WTC11 (cell line): ENCODE measurements at regions not wholly inside any gene's neighbourhood (a gene's known extent, or its start where the extent isn't known, plus 50 kb on each side); places are given as distances from the start of the nearest gene placed in this dataset.
"Not testable (repeated sequence)": the region's sequence is repeated elsewhere in the genome, so short reads cannot be mapped to it uniquely, and the experiment has no call there.

Experiments used
- ATAC-seq: fragments of 200-7000 bp; cut with Tn5 transposase; 2 replicates; pipeline ENCODE4 v1.10.0; 2021; ENCODE audit warnings: mild to moderate bottlenecking, moderate library complexity
- CTCF ChIA-PET: fragments of 300-600 bp; sonication (Branson Sonifier 250); formaldehyde crosslinking; loops from one replicate; lab custom pipeline; 2021; ENCODE audit warnings: antibody characterized with exemption; lab: Charles Lee
- POLR2A ChIA-PET: fragments of 350-600 bp; sonication (Branson Sonifier 250); formaldehyde crosslinking; loops from one replicate; lab custom pipeline; 2021; ENCODE audit warnings: antibody characterized with exemption; lab: Charles Lee
- DNase-seq: peaks from one replicate; pipeline ENCODE4 v3.0.0; 2021; ENCODE audit warnings: low spot score
- H3K27ac Mint-ChIP-seq: 2 replicates; pipeline ENCODE4 v1.8.0; 2021; ENCODE audit warnings: mixed read lengths
- H3K27me3 Mint-ChIP-seq: 2 replicates; pipeline ENCODE4 v1.8.0; 2021; ENCODE audit warnings: low read depth, mild to moderate bottlenecking, moderate library complexity, mixed read lengths
- H3K36me3 Mint-ChIP-seq: 2 replicates; pipeline ENCODE4 v1.8.0; 2021; ENCODE audit warnings: mixed read lengths
- H3K4me1 Mint-ChIP-seq: 2 replicates; pipeline ENCODE4 v1.8.0; 2022; ENCODE audit warnings: mixed read lengths
- H3K4me3 Mint-ChIP-seq: 2 replicates; pipeline ENCODE4 v1.8.0; 2021; ENCODE audit warnings: mild to moderate bottlenecking, moderate library complexity, mixed read lengths
- H3K9me3 Mint-ChIP-seq: 2 replicates; pipeline ENCODE4 v1.8.0; 2021; ENCODE audit warnings: mixed read lengths
- ATF1 ChIP-seq: sonication (generic); formaldehyde crosslinking; IDR thresholded peaks from 2 replicates; pipeline ENCODE4 v1.8.1; 2023; ENCODE audit warnings: mild to moderate bottlenecking, moderate library complexity, missing genetic modification reagents
- FOXP1 ChIP-seq: sonication (generic); formaldehyde crosslinking; IDR thresholded peaks from 2 replicates; pipeline ENCODE4 v1.8.0; 2022; ENCODE audit warnings: missing genetic modification reagents, mild to moderate bottlenecking, moderate library complexity, borderline replicate concordance
- HMGA2 ChIP-seq: fragments of 250-450 bp; sonication (Bioruptor Pico); IDR thresholded peaks from 2 replicates; pipeline ENCODE4 v1.4.0; 2021; ENCODE audit warnings: mild to moderate bottlenecking, moderate library complexity
- ZNF263 ChIP-seq: sonication (generic); formaldehyde crosslinking; IDR thresholded peaks from 2 replicates; pipeline ENCODE4 v1.8.1; 2022; ENCODE audit warnings: low read depth, mild to moderate bottlenecking, moderate library complexity, missing genetic modification reagents
- TF ChIP-seq, protein P1 (sequence below): fragments of 250-450 bp; sonication (Bioruptor Pico); IDR thresholded peaks from 2 replicates; pipeline ENCODE4 v2.1.2; 2022; ENCODE audit warnings: mild to moderate bottlenecking, moderate library complexity
- TF ChIP-seq, protein P2 (sequence below): sonication (generic); formaldehyde crosslinking; IDR thresholded peaks from 2 replicates; pipeline ENCODE4 v1.8.1; 2023; ENCODE audit warnings: mild to moderate bottlenecking, missing genetic modification reagents
- TF ChIP-seq, protein P3 (sequence below): sonication (generic); formaldehyde crosslinking; IDR thresholded peaks from 2 replicates; pipeline ENCODE4 v1.8.1; 2023; ENCODE audit warnings: mild to moderate bottlenecking, missing genetic modification reagents, borderline replicate concordance
- TF ChIP-seq, protein P4 (sequence below): sonication (generic); formaldehyde crosslinking; IDR thresholded peaks from 2 replicates; pipeline ENCODE4 v1.8.0; 2022; ENCODE audit warnings: mild to moderate bottlenecking, missing genetic modification reagents
- TF ChIP-seq, protein P5 (sequence below): sonication (generic); formaldehyde crosslinking; IDR thresholded peaks from 2 replicates; pipeline ENCODE4 v1.8.1; 2022; ENCODE audit warnings: low read depth, missing genetic modification reagents, borderline replicate concordance
- TF ChIP-seq, protein P6 (sequence below): fragments of 250-450 bp; sonication (Bioruptor Pico); IDR thresholded peaks from 2 replicates; pipeline ENCODE4 v1.9.0; 2021; ENCODE audit warnings: mild to moderate bottlenecking

DNA sequence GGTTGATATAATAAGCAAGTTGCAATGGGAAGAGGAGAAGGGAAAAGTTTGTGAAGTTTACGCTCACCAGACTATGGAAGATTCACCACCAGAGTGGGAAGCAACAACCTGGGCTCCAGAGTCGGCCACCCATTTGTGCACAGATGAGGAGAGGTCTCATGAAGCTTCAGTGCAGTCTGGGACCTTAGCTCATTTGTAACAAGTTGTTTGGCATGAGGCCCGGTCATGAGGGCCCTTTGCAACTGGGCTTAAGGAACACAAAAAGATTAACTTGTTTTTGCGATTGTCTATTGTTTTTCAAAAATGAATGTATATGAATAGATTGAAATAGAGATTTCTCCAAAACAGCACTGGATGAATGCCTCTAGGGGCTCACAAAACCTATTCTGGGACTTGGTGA, 94.2 kb downstream of the ZNF737 start (continued):
- TF ChIP-seq, protein P1, sequence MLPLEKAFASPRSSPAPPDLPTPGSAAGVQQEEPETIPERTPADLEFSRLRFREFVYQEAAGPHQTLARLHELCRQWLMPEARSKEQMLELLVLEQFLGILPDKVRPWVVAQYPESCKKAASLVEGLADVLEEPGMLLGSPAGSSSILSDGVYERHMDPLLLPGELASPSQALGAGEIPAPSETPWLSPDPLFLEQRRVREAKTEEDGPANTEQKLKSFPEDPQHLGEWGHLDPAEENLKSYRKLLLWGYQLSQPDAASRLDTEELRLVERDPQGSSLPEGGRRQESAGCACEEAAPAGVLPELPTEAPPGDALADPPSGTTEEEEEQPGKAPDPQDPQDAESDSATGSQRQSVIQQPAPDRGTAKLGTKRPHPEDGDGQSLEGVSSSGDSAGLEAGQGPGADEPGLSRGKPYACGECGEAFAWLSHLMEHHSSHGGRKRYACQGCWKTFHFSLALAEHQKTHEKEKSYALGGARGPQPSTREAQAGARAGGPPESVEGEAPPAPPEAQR (CRISPR knock-in tag) = no peak
- TF ChIP-seq, protein P2, sequence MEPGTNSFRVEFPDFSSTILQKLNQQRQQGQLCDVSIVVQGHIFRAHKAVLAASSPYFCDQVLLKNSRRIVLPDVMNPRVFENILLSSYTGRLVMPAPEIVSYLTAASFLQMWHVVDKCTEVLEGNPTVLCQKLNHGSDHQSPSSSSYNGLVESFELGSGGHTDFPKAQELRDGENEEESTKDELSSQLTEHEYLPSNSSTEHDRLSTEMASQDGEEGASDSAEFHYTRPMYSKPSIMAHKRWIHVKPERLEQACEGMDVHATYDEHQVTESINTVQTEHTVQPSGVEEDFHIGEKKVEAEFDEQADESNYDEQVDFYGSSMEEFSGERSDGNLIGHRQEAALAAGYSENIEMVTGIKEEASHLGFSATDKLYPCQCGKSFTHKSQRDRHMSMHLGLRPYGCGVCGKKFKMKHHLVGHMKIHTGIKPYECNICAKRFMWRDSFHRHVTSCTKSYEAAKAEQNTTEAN (CRISPR knock-in tag) = no peak
- TF ChIP-seq ZNF263 (no peak), HMGA2 (no peak), FOXP1 (CRISPR knock-in tag) (no peak)
- TF ChIP-seq, protein P3, sequence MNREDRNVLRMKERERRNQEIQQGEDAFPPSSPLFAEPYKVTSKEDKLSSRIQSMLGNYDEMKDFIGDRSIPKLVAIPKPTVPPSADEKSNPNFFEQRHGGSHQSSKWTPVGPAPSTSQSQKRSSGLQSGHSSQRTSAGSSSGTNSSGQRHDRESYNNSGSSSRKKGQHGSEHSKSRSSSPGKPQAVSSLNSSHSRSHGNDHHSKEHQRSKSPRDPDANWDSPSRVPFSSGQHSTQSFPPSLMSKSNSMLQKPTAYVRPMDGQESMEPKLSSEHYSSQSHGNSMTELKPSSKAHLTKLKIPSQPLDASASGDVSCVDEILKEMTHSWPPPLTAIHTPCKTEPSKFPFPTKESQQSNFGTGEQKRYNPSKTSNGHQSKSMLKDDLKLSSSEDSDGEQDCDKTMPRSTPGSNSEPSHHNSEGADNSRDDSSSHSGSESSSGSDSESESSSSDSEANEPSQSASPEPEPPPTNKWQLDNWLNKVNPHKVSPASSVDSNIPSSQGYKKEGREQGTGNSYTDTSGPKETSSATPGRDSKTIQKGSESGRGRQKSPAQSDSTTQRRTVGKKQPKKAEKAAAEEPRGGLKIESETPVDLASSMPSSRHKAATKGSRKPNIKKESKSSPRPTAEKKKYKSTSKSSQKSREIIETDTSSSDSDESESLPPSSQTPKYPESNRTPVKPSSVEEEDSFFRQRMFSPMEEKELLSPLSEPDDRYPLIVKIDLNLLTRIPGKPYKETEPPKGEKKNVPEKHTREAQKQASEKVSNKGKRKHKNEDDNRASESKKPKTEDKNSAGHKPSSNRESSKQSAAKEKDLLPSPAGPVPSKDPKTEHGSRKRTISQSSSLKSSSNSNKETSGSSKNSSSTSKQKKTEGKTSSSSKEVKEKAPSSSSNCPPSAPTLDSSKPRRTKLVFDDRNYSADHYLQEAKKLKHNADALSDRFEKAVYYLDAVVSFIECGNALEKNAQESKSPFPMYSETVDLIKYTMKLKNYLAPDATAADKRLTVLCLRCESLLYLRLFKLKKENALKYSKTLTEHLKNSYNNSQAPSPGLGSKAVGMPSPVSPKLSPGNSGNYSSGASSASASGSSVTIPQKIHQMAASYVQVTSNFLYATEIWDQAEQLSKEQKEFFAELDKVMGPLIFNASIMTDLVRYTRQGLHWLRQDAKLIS (CRISPR knock-in tag) = no peak

DNA sequence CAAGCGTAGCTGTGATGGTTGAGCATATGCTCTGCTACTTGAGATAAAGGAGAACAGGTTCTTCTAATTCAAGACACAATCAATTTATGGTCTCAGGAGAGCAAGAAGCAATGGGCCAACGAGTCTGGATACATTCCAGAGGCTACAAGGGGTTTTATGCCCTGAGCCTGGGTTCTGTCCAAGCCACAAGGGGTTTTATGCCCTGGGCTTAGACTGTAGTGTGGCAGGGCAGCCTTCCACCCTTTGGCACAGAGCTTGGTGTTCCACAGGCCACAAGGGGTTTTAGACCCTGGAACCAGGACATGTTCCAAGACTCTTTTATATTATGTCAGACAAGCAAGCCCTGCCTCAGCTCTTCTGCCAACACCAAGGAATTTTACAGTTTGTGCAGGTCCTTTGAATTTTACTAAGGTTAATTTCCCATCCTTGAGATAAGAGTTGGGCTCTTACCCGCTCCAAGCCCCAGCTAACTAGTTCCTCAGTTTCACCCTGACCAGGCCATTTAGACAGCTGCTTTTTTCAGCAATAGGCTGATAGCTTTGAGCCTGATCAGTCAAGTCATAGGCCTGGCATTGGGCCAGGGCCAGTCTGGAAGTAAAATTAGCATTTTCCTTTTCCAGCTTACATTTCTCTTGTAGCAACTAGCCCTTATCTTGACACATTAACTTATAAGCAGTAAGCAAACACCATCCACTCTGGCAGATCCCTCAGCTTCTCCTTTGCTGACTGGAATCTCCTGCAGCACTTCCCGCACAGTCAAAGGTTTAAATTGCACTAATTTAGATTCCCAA, 95.0 kb downstream of the ZNF737 start:
- Mint-ChIP-seq H3K36me3 (no peaks in the 10 kb centered on the region), H3K9me3 (no peaks in the 10 kb centered on the region; the same call in none of the 2 replicates), H3K4me3 (no peak overlapping the region), H3K27me3 (no peaks in the 10 kb centered on the region), H3K27ac (no peak overlapping the region), H3K4me1 (peaks cover 11% of the 10 kb centered on the region)
- ATAC-seq (no peak), DNase-seq (no peak)
- ChIA-PET CTCF (no interaction called here), POLR2A (no interaction called here)
- TF ChIP-seq, protein P4, sequence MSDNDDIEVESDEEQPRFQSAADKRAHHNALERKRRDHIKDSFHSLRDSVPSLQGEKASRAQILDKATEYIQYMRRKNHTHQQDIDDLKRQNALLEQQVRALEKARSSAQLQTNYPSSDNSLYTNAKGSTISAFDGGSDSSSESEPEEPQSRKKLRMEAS = no peak
- TF ChIP-seq, protein P3 (CRISPR knock-in tag) = no peak
- TF ChIP-seq, protein P5, sequence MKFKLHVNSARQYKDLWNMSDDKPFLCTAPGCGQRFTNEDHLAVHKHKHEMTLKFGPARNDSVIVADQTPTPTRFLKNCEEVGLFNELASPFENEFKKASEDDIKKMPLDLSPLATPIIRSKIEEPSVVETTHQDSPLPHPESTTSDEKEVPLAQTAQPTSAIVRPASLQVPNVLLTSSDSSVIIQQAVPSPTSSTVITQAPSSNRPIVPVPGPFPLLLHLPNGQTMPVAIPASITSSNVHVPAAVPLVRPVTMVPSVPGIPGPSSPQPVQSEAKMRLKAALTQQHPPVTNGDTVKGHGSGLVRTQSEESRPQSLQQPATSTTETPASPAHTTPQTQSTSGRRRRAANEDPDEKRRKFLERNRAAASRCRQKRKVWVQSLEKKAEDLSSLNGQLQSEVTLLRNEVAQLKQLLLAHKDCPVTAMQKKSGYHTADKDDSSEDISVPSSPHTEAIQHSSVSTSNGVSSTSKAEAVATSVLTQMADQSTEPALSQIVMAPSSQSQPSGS (CRISPR knock-in tag) = no peak
- TF ChIP-seq, protein P6, sequence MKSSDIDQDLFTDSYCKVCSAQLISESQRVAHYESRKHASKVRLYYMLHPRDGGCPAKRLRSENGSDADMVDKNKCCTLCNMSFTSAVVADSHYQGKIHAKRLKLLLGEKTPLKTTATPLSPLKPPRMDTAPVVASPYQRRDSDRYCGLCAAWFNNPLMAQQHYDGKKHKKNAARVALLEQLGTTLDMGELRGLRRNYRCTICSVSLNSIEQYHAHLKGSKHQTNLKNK (CRISPR knock-in tag) = no peak
- TF ChIP-seq ATF1 (CRISPR knock-in tag) = no peak

DNA sequence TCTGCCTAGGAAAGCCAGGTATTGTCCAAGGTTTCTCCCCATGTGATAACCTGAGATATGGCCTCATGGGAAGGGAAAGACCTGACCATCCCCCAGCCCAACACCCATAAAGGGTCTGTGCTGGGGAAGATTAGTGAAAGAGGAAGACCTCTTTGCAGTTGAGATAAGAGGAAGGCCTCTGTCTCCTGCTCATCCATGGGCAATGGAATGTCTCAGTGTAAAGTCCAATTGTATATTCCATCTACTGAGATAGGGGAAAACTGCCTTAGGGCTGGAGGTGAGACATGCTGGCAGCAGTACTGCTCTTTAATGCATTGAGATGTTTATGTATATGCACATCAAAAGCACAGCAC, 99.0 kb downstream of the ZNF737 start:
- peaks cover 11% of the 10 kb centered on the region for H3K4me1 Mint-ChIP-seq
- H3K9me3 Mint-ChIP-seq, H3K27ac Mint-ChIP-seq, H3K4me3 Mint-ChIP-seq, DNase-seq, H3K36me3 Mint-ChIP-seq, CTCF ChIA-PET, POLR2A ChIA-PET, ATAC-seq, H3K27me3 Mint-ChIP-seq: not testable (repeated sequence)

DNA sequence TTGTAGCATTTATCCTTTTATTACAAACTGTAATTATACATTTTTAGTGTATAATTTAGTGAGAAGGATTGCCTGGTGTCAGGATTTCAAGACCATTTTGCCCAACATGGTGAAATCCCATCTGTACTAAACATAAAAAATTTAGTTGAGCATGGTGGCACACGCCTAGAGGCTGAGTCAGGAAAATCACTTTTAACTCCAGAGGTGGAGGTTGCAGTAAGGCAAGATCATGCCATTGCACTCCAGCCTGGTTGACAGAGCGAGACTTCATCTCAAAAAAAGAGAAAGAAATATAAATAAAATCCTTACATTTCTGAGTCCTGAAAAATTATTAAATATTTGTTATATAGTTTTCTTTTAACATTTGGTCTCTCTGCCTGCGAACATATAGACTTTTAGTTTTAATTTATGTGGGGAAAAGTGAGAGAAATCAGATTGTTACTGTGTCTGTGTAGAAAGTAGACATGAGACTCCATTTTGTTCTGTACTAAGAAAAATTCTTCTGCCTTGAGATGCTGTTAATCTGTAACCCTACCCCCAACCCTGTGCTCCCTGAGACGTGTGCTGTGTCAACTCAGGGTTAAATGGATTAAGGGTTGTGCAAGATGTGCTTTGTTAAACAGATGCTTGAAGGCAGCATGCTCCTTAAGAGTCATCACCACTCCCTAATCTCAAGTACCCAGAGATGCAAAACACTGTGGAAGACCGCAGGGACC, 99.5 kb downstream of the ZNF737 start:
- H3K27me3 Mint-ChIP-seq, ATAC-seq, DNase-seq, H3K36me3 Mint-ChIP-seq, H3K4me3 Mint-ChIP-seq, CTCF ChIA-PET, POLR2A ChIA-PET, H3K27ac Mint-ChIP-seq, H3K9me3 Mint-ChIP-seq: not testable (repeated sequence)
- H3K4me1 Mint-ChIP-seq = peaks cover 11% of the 10 kb centered on the region
